PC-3 (cell line): ENCODE measurements at regions not wholly inside any gene's neighbourhood (a gene's known extent, or its start where the extent isn't known, plus 50 kb on each side); places are given as distances from the start of the nearest gene placed in this dataset.

Experiments
- ATAC-seq: fragments of 200-7000 bp; cut with Tn5 transposase; 2 replicates; pipeline ENCODE4 v1.9.1; 2020; ENCODE audit warnings: mild to moderate bottlenecking, moderate library complexity
- BruUV-seq: library from RNA; stranded (reverse); fragments of 400-500 nt; replicated peaks from 2 replicates; lab custom pipeline; 2021; lab: Mats Ljungman, UMichigan
- CTCF ChIA-PET: fragments of 300-600 bp; sonication (Branson Sonifier 250); formaldehyde crosslinking; loops from one replicate; lab custom pipeline; 2022; ENCODE audit warnings: antibody characterized with exemption; lab: Charles Lee
- POLR2A ChIA-PET: fragments of 300-600 bp; sonication (Branson Sonifier 250); formaldehyde crosslinking; loops from one replicate; lab custom pipeline; 2022; ENCODE audit warnings: antibody characterized with exemption; ENCODE audit not compliant: unreplicated experiment; lab: Charles Lee
- DNase-seq: peaks from one replicate; pipeline ENCODE4 v3.0.0-alpha.2; 2015
- H2AFZ ChIP-seq: fragments of 300-600 bp; sonication (generic); 2 replicates; pipeline ENCODE4 v1.6.0; 2016; ENCODE audit warnings: antibody characterized with exemption, low read length
- H3F3A ChIP-seq: fragments of 300-600 bp; sonication (generic); one replicate; pipeline ENCODE4 v1.6.0; 2017; ENCODE audit warnings: antibody characterized with exemption, low read length, control low read depth, mild to moderate bottlenecking; ENCODE audit not compliant: unreplicated experiment
- H3K27ac ChIP-seq: fragments of 300-600 bp; sonication (generic); 2 replicates; pipeline ENCODE4 v1.5.1; 2016; ENCODE audit warnings: mild to moderate bottlenecking, low read length
- H3K27me3 ChIP-seq: fragments of 300-600 bp; sonication (generic); 2 replicates; pipeline ENCODE4 v1.6.1; 2016; ENCODE audit warnings: low read length, mixed read lengths
- H3K36me3 ChIP-seq: fragments of 300-600 bp; sonication (generic); 2 replicates; pipeline ENCODE4 v1.6.1; 2016; ENCODE audit warnings: low read depth, mixed run types, low read length, mixed read lengths
- H3K4me1 ChIP-seq: fragments of 300-600 bp; sonication (generic); 2 replicates; pipeline ENCODE4 v1.5.1; 2016; ENCODE audit warnings: low read length; ENCODE audit not compliant: insufficient read depth
- H3K4me2 ChIP-seq: fragments of 300-600 bp; sonication (generic); 2 replicates; pipeline ENCODE4 v1.6.0; 2016; ENCODE audit warnings: low read length
- H3K4me3 ChIP-seq: fragments of 300-600 bp; sonication (generic); 2 replicates; pipeline ENCODE4 v1.5.1; 2016; ENCODE audit warnings: mild to moderate bottlenecking, low read length, mixed read lengths
- H3K79me2 ChIP-seq: fragments of 300-600 bp; sonication (generic); 2 replicates; pipeline ENCODE4 v1.6.1; 2017; ENCODE audit warnings: low read length, mixed read lengths
- H3K9ac ChIP-seq: fragments of 300-600 bp; sonication (generic); 2 replicates; pipeline ENCODE4 v1.6.0; 2016; ENCODE audit warnings: mild to moderate bottlenecking, low read length
- H3K9me2 ChIP-seq: fragments of 300-600 bp; sonication (generic); replicated peaks from 2 replicates; pipeline ENCODE4 v1.6.1; 2016; ENCODE audit warnings: mixed run types, low read length, mixed read lengths
- H3K9me3 ChIP-seq: fragments of 300-600 bp; sonication (generic); 2 replicates; pipeline ENCODE4 v1.6.1; 2016; ENCODE audit warnings: low read length, mixed read lengths
- H4K20me1 ChIP-seq: fragments of 300-600 bp; sonication (generic); 2 replicates; pipeline ENCODE4 v1.6.1; 2016; ENCODE audit warnings: low read length, mixed read lengths
- EZH2 ChIP-seq: fragments of 300-600 bp; sonication (generic); IDR thresholded peaks from one replicate; pipeline ENCODE4 v1.6.1; 2017; ENCODE audit warnings: antibody characterized with exemption, mild to moderate bottlenecking, low read length; ENCODE audit not compliant: unreplicated experiment
- EZH2phosphoT487 ChIP-seq: fragments of 300-600 bp; sonication (generic); IDR thresholded peaks from 2 replicates; pipeline ENCODE4 v1.6.1; 2018; ENCODE audit warnings: mild to moderate bottlenecking, antibody characterized with exemption, low read length, borderline replicate concordance
- intact Hi-C: fragments of 100-400 bp; cut with micrococcal nuclease; formaldehyde crosslinking; loops from 2 replicates; pipeline ENCODE4 v1.9.0; 2023
- TF ChIP-seq, protein P1 (sequence below): fragments of 300-600 bp; sonication (generic); conservative IDR thresholded peaks from 2 replicates; pipeline ENCODE4 v1.5.1; 2017; ENCODE audit warnings: antibody characterized with exemption, low read depth, mild to moderate bottlenecking, low read length

DNA sequence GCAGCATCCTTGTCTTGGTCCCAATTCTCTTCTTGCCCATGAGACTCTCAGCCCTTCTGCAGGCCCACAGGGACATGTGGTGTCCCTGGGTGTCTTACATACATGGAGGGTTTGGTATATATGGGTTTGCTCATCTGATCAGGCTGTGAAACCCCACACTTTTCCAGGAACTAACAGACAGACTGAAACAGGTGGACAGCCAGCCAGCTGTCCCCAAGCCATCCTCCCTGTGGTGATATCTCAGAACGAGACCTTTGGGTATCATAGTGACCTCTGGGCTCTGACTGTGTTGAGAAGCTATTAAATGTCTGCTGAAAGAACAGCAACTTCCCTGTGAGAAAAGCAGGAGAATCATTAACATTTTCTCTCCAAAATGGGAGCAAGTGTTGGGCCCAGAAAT lies 115.5 kb upstream of the PAXBP1 start:
- DNase-seq (no peak), ATAC-seq (no peak)
- Histone ChIP-seq H3K4me1 (no peaks in the 10 kb centered on the region), H4K20me1 (no peaks in the 10 kb centered on the region), H2AFZ (no peak overlapping the region), H3K9me3 (no peaks in the 10 kb centered on the region), H3F3A (no peaks in the 10 kb centered on the region), H3K4me3 (no peak overlapping the region), H3K27me3 (peaks cover 84% of the 10 kb centered on the region), H3K9ac (no peak overlapping the region), H3K4me2 (peak overlapping the region; percentile 65; the same call in 1 of the 2 replicates), H3K79me2 (no peaks in the 10 kb centered on the region), H3K9me2 (no peaks in the 10 kb centered on the region; the same call in 1 of the 2 replicates), H3K36me3 (no peaks in the 10 kb centered on the region), H3K27ac (no peak overlapping the region)
- no TSS peak for BruUV-seq
- ChIA-PET CTCF (no interaction called here), POLR2A (no interaction called here)
- TF ChIP-seq EZH2phosphoT487 = no peak
- TF ChIP-seq, protein P1, sequence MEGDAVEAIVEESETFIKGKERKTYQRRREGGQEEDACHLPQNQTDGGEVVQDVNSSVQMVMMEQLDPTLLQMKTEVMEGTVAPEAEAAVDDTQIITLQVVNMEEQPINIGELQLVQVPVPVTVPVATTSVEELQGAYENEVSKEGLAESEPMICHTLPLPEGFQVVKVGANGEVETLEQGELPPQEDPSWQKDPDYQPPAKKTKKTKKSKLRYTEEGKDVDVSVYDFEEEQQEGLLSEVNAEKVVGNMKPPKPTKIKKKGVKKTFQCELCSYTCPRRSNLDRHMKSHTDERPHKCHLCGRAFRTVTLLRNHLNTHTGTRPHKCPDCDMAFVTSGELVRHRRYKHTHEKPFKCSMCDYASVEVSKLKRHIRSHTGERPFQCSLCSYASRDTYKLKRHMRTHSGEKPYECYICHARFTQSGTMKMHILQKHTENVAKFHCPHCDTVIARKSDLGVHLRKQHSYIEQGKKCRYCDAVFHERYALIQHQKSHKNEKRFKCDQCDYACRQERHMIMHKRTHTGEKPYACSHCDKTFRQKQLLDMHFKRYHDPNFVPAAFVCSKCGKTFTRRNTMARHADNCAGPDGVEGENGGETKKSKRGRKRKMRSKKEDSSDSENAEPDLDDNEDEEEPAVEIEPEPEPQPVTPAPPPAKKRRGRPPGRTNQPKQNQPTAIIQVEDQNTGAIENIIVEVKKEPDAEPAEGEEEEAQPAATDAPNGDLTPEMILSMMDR = no peak
- TF ChIP-seq EZH2 = no peak
- intact Hi-C loops = no loop called here

DNA sequence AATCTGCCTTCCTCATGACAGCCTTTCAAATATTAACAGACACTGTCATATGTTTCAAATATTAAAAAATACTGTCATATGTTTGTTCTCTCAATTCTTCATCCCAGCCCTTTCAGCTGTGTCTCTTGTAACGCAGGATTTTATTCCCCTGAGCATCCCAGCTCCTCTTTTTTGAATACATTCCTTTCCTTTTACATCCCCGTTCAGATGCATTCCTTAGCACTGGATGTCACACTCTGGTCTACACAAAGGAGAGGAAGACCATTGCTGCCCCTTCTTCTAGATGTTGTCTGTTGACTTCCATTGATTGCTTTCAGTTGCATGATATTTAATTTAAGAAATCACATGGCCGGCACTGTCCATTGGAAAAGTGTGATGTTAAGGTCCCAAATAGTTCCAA lies 117.4 kb upstream of the PAXBP1 start:
- H3K9ac ChIP-seq = no peak overlapping the region
- H3K9me3 ChIP-seq = no peaks in the 10 kb centered on the region
- H3K27ac ChIP-seq = no peak overlapping the region
- TF ChIP-seq, protein P1 = no peak
- no peak for TF ChIP-seq EZH2
- no peak for TF ChIP-seq EZH2phosphoT487
- H3K36me3 ChIP-seq = no peaks in the 10 kb centered on the region
- no peaks in the 10 kb centered on the region for H3K79me2 ChIP-seq
- no peak overlapping the region for H3K4me3 ChIP-seq
- H4K20me1 ChIP-seq = no peaks in the 10 kb centered on the region
- H3K4me2 ChIP-seq = no peak overlapping the region
- no peak overlapping the region for H2AFZ ChIP-seq
- DNase-seq = no peak
- no peaks in the 10 kb centered on the region for H3K4me1 ChIP-seq
- no peak for ATAC-seq
- BruUV-seq = no TSS peak
- ChIA-PET CTCF (no interaction called here), POLR2A (no interaction called here)
- intact Hi-C loops = no loop called here
- H3F3A ChIP-seq = no peaks in the 10 kb centered on the region
- H3K9me2 ChIP-seq = no peaks in the 10 kb centered on the region; the same call in 1 of the 2 replicates
- H3K27me3 ChIP-seq = peaks cover 82% of the 10 kb centered on the region

DNA sequence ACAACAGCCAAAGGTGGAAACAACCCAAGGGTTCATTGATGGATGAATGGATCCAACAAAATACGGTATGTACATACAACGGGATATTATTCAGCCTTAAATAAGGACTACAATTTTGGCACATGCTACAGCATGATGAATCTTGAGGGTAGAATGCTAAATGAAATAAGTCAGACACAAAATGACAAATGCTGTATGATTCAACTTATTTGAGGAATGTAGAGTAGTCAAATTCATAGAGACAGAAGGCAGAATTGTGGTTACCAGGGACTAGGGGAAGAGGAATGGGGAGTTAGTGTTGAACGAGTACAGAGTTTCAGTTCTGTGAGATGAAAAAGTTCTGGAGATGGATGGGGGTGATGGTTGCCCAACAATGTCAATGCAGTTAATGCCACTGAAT lies 118.0 kb upstream of the PAXBP1 start:
- Histone ChIP-seq H3K4me1 (no peaks in the 10 kb centered on the region), H3K9ac (no peak overlapping the region), H2AFZ (no peak overlapping the region), H3K27me3 (peaks cover 83% of the 10 kb centered on the region), H3K36me3 (no peaks in the 10 kb centered on the region), H3K27ac (no peak overlapping the region), H3K4me2 (no peak overlapping the region), H3K4me3 (no peak overlapping the region), H4K20me1 (no peaks in the 10 kb centered on the region), H3K9me2 (no peaks in the 10 kb centered on the region; the same call in 1 of the 2 replicates), H3K79me2 (no peaks in the 10 kb centered on the region), H3K9me3 (no peaks in the 10 kb centered on the region), H3F3A (no peaks in the 10 kb centered on the region)
- POLR2A ChIA-PET = no interaction called here
- CTCF ChIA-PET = no interaction called here
- DNase-seq (no peak), ATAC-seq (no peak)
- BruUV-seq = no TSS peak
- intact Hi-C loops = no loop called here
- TF ChIP-seq EZH2 (no peak), EZH2phosphoT487 (no peak)
- TF ChIP-seq, protein P1 = no peak
